ENCODE measurements at regions not wholly inside any gene's neighbourhood (a gene's known extent, or its start where the extent isn't known, plus 50 kb on each side); places are given as distances from the start of the nearest gene placed in this dataset.

GRCh38 chr15:36208868-36209582, 370.4 kb upstream of the CDIN1 start:
- DNase-seq, result no peak

GRCh38 chr15:36210426-36210825, 369.0 kb upstream of the CDIN1 start:
- no peak for DNase-seq

GRCh38 chr15:36218322-36218721, 361.1 kb upstream of the CDIN1 start:
- DNase-seq, result no peak

- no peak for DNase-seq
These were observed 360.4 kb upstream of the CDIN1 start for GRCh38 chr15:36218991-36219390.

GRCh38 chr15:36221992-36222391, 357.4 kb upstream of the CDIN1 start:
- no peak for DNase-seq

- DNase-seq, result no peak
These were observed 348.6 kb upstream of the CDIN1 start for GRCh38 chr15:36230776-36231175.

- DNase-seq, result no peak
These were observed 346.9 kb upstream of the CDIN1 start for GRCh38 chr15:36232491-36232890.

- DNase-seq, result no peak
These were observed 344.7 kb upstream of the CDIN1 start for GRCh38 chr15:36234743-36235142.

GRCh38 chr15:36235173-36235572, 344.3 kb upstream of the CDIN1 start:
- no peak for DNase-seq

- no peak for DNase-seq
These were observed 339.9 kb upstream of the CDIN1 start for GRCh38 chr15:36239509-36239908.

- no peak for DNase-seq
These were observed 328.0 kb upstream of the CDIN1 start for GRCh38 chr15:36251450-36251849.

GRCh38 chr15:36252146-36252711, 327.2 kb upstream of the CDIN1 start:
- no peak for DNase-seq

GRCh38 chr15:36254426-36254825, 325.0 kb upstream of the CDIN1 start:
- no peak for DNase-seq

GRCh38 chr15:36256404-36256807, 323.0 kb upstream of the CDIN1 start:
- DNase-seq, result no peak

- no peak for DNase-seq
These were observed 315.8 kb upstream of the CDIN1 start for GRCh38 chr15:36263666-36264065.

GRCh38 chr15:36265422-36265821, 314.0 kb upstream of the CDIN1 start:
- DNase-seq, result no peak

GRCh38 chr15:36271048-36271447, 308.4 kb upstream of the CDIN1 start:
- DNase-seq, result no peak

GRCh38 chr15:36275656-36276055, 303.8 kb upstream of the CDIN1 start:
- no peak for DNase-seq

- no peak for DNase-seq
These were observed 301.2 kb upstream of the CDIN1 start for GRCh38 chr15:36278219-36278618.

- no peak for DNase-seq
These were observed 296.6 kb upstream of the CDIN1 start for GRCh38 chr15:36282821-36283220.

GRCh38 chr15:36284911-36285310, 294.5 kb upstream of the CDIN1 start:
- DNase-seq, result no peak

GRCh38 chr15:36291501-36291900, 287.9 kb upstream of the CDIN1 start:
- peak; percentile 60 for DNase-seq

- no peak for DNase-seq
These were observed 285.1 kb upstream of the CDIN1 start for GRCh38 chr15:36294359-36294758.

- DNase-seq, result no peak
These were observed 277.5 kb upstream of the CDIN1 start for GRCh38 chr15:36301947-36302346.

GRCh38 chr15:36313021-36313420, 266.4 kb upstream of the CDIN1 start:
- DNase-seq, result no peak

All from DMS153 (cell line).